GM19324 (cell line): ENCODE measurements at regions not wholly inside any gene's neighbourhood (a gene's known extent, or its start where the extent isn't known, plus 50 kb on each side); places are given as distances from the start of the nearest gene placed in this dataset.

Experiments
- ATAC-seq: cut with Tn5 transposase; IDR thresholded peaks from one replicate; pipeline ENCODE4 v1.9.1; 2021; ENCODE audit warnings: mild to moderate bottlenecking, moderate library complexity; ENCODE audit not compliant: unreplicated experiment, low FRiP score

DNA sequence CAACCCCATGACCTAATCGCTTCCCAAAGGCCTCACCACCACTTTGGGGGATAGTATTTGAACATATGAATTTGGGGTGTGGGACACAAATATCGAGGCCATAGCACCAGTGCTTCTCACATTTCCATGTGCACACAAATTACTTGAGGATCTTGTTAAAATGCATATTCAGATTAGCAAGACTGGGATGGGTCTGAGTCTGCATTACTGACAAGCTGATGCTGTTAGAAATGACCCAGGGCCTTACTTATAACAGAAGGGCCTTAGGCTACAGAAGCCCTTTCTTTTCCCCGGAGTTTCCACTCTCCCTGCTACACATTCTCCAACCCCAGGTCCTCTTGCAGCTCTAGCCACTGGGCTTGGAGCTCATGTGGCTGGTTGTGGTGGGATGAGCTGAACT is 141.5 kb upstream of the LRFN2 start:
- ATAC-seq = no peak

DNA sequence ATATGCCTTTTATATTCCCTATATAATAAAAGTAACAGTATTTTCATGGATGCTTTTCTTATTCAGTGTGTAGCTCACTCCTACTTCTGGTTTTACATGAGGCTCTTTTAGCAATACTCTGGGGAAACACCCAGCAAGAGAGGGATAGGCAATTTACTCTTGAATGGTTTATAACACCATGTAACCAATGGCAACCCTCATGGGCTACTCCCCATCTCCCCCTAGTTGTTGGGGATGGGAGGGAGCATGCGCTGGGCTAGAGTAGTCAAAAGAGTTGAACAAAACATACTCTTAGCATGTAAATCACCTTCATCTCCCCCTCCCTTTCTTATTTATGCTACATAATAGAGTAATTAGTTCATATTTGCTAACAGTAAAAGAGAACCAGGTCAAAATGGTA is 140.1 kb upstream of the LRFN2 start:
- ATAC-seq = no peak

DNA sequence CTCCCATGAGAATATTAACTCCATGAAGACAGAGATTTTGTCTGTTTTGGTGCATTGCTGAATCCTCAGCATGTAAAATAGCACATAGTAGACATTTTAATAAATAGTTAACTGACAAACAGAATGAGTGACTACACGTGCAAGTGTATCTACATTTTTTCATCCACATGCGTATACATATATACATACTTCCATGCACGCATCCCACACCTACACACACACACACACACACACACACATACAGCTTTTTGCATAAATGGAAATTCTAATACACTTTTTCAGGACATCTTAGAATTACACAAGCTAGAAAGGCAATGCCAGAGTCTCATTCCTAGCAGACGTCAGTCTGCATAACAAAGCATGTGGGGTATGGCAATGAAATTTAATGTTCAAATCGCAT is 139.7 kb upstream of the LRFN2 start:
- ATAC-seq = no peak

DNA sequence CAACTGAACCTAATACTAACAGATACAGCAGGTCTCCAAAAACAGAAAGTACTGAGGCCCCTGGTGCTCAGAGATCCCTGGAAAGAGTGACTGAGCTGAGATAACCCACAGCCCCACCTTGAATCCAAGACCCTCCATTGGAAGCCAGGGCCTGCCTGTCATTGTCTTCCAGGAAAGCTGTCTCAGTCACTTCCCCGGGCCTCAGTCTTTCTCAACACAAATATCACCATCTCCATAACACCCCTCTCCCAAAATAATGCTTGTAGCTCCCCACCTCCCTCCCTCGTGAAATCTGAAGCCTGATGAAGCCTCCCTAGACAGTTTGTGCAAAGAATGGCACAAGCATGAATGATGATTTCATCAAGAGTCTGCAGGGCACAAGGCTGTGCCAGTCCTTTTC is 138.2 kb upstream of the LRFN2 start:
- ATAC-seq = no peak

DNA sequence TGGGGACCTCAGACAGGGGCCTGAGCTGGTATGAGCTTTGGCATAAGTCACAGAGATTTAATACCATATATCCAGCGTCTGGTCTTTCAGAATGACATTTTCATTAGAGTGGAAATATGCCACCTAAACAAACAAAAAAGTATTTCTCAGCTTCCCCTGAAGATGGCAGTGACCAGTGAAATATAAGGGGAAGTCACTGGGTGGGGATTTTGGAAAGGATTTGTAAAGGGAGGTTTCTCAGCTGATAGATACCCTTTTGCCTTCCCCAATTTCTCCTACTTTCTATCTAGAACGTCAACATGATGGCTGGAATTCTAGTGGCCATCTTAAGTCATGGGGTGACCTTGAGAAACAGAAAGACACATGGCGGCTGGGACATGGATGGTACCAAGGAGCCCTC is 137.7 kb upstream of the LRFN2 start:
- ATAC-seq = no peak

DNA sequence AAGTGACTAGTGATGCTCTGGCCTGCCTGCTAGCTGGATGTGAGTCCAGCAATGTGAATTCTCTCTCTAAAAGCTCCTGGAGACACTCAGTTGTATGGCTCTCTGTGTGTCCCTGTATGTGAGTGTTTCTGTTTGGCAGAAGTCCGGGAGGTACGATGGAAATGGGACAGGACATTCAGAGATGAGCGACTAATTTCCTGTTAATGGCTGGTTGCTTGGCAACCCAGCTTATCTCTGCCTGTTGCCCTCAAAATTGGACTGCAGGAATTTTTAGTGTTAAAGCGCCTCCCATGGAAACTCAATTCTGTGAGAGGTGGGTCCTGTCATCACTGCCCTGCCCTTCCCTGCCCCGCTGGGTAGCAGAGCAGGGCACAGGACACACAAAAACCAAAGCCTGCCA is 136.8 kb upstream of the LRFN2 start:
- ATAC-seq = no peak

DNA sequence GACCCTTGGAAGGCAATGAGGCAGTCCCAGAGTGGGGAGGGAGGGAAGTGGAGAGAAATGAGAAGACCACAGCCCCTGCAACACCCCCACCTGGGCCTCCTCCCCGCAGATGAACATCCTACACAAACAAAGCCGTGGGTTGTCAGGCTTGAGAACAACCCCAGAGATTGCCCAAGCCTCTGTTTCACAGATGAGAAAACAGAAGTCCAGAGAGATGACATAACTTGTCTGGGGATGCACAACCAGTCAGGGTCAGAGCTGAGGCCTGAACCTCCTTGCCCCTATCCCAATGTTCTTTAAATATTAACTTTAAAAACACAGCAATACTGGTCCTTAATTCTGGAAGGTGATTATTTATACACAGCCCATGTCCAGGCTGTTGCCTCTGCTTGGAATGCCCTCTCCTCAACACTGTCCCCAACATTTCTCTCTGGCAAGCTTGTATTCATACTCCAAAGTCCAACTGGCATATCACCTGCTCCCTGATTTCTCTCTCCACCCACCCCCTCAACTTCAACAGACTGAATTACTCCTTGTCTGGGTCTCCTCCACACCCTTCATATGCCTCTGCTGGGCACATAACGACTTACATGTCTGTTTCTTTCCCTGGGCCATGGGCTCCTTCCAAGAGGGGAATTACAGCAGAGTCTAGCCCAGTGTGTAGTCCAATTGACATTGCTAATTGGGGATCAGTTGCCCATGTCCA is 135.5 kb upstream of the LRFN2 start:
- no peak for ATAC-seq

DNA sequence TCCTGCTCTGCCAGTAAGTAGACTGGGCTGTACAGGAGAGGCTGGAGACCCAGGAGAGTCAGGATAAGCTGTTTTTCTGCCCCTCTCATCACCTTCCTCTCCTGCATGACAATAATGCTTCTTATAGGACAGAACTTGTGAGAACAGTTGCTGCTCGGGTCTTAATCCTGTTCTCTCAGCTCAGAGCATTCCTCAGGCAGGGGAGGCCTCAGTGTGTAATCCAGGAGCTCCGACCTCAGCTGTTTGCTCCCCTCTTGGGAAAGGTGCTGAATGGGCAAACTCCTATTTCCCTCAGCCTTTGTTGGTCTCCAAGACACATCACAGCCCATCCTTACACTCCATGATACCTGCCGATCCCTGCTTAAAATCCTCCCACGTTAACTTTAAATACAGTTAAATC is 134.9 kb upstream of the LRFN2 start:
- no peak for ATAC-seq

DNA sequence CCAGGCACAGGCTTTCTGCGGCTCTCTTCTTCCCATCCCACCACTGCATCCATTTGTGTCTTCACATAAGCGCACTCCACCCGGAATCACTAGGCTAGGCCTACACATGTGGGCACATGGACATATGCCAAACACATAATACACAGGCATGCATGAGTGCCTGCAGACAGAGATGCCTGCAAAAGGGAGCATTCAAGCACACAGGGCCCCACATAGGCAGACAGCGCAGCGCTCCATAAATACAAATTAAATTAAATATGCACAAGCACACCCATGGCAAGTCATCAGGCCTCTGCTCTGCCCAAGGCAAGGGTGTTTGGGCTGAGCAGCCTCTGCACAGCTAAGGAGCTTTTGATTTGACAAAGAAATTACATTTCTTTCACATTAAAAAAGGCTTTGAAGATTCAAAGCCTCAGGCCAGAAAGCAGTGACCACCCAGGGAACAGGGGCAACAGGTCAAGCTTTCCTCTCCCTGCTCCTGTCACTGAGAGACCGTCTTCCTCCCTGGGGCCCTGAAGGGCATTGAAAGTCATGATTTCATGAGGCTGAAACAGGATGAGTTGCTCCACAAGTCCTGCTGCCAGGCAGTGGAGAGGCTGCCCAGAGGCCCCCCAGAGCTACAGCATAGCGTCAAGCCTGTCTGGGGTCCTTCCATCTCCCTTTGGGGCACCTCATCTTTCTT is 134.2 kb upstream of the LRFN2 start:
- ATAC-seq = no peak

DNA sequence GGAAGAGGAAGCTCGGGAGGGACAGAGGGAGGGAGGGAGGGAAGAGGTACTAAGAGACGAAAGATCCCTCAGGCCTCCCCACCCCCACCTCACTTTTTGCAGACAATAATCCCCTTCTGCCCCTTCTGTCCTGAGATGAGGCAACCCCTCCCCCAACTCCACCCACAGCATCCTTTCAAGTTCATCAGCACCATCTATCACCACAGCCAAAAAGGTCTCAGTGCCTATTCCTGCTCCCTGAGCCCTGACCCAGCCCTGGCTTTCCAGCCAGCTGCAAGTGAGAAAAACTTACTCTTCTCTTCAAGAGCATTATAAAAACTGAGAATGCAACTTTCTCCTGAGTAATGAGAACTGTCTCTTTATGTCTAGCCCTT is 133.2 kb upstream of the LRFN2 start:
- no peak for ATAC-seq

DNA sequence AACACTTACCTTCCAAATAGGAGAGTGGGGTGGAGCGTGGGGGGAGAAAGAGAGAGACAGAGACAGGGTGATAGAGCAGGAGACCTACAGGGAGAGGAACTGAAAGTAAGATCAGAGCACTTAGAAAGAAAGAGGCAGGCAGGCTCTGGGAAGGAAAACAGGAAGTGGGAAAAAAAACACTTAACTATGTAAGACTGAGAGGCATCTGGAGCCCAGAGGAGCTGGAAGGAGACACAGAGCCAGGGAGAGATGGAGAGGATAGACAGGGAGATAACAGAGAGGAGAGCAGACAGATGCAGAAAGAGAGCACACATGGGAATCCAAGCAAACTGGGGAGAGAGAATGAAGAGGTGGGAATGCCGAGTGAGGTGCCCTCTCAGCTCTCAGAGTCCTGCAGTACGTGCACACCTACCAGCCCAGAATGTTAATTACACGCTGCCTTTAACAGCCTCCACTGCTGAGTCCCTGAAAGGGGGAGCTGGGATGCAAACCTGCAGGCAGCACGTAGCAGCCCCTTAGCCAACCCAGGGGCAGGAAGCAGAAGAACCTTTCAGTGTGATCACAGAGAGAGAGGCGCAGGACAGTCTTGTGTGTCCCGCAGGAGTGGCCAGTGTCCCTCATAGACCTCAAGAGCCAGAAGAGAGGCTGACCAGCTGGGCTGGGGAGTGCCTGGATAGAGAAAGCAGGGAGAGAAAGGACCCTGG is 132.7 kb upstream of the LRFN2 start:
- no peak for ATAC-seq

DNA sequence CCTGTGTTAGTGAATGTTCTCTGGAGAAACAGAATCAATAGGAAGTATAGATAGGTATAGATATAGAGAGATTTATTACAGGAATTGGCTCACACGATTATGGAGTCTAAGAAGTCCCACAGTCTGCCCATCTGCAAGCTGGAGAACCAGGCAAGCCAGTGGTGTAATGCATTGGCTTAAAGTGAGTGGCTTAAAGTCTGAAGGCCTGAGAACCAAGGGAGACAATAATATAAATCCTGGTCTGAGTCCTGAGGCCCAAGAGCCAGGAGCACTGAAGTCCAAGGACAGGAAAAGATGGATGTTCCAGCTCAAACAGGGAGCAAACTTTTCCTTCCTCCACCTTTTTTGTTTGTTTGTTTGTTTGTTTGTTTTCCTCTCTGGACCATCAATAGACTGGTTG is 131.2 kb upstream of the LRFN2 start:
- ATAC-seq = no peak

DNA sequence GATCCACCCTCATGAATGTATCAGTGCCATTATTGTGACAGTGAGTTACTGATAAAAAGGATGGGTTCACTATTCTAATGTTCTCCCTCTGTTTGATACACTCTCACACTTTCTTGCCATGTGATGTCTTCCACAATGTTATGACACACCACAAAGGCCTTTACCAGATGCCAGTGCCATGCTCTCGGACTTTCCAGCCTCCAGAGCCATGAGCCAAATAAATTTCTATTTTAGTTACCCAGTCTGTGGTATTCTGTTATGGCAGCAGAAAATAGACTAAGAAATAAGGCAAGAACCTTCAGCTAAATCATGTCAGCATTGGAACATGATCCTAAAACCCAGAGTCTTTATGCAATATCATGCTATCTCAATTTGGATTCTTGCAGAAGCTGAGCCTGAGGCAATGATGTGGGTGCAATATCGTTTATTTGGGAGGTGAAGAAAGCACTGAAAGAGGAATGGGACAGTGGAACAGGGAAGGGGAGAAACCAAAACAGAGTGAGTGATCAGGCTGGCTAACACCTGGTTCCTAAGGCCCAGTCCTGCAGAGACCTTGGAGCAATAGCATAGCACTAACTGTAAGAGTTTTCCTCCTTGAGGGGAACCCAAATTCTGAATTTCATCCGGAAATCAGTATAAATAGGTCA is 130.4 kb upstream of the LRFN2 start:
- no peak for ATAC-seq

DNA sequence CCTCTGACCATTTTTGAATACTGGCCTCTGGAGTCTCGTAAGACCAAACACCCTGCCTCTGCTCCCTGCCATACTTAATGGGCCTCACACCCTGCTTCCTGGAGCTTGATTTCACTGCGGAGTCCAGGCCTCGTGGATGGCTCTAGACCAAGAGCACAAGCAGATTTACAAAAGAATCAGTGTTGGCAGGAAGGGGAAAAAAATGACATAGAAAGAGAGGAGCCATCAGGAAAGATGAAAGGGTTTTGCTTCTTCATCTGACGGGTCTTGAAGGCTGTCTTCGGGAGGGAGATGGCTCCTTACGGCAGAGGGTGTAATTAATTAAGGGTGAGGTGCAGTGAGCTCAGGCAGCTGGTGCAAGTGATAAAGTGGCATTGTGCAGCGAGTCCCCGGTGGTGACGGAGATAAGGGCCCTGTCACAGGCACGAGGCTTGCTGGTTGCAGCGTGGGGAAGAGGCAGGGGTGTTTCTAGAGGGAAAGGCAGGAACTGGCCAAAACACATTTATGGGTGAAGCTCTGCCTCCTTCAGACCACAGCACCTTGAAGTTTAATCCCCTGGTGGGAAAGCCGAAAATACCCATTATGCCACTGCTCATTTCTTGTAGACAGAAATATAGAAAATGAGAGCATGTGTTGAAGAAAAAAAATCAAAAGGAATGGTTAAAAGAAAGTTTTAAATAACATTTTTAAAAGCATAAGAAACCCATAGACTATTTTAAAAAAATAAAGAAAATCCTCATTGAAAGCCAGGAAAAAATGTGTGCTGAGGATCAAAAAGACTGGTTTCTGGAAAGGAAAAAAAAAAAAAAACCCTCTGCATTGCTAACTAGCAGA is 128.6 kb upstream of the LRFN2 start:
- no peak for ATAC-seq

DNA sequence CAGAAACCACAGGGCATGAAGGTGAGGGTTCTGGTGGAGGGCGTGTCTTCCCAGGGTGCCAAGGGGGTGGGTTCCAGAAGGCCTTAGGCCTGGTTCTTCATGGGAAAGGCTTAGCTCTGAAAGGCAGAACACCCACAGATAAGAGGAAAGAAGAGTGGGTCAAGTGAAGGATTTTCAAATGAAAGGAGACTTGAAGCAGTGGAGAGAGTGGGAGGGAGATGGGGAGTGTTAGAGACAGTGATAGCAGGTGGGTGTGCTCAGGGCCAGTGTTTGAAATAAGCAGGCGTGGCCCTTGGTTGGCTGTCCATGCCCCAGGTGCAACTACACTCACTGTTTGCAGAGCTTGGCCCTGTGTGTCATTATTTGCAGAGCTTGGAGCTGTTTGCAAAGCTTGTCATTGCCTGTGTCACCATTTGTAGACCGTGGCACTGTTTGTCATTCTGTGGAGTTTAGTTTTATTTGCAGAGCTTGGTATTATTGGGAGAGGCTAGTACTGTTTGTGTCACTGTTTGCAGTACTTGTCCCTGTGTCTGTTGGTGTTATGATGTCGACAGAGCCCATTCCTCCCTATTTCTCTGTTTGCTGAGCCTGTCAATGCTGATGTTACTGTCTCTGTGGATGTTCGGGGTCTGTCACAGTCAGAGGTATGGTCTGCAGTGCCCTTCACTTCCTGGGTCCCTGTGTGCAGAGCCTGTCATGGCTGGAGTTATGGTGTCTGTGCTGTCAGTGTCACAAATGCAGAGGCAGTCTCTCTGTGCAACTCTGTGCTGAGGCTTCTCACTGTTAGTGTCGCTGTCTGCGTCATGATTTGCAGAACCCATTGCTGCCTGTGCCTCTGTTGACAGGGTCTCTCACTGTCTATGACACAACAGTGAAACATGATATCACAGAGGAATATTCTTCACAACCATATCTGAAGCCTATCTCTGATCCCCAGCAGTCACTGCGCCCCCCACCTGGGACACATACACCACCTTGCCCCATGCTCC is 127.7 kb upstream of the LRFN2 start:
- ATAC-seq = no peak

DNA sequence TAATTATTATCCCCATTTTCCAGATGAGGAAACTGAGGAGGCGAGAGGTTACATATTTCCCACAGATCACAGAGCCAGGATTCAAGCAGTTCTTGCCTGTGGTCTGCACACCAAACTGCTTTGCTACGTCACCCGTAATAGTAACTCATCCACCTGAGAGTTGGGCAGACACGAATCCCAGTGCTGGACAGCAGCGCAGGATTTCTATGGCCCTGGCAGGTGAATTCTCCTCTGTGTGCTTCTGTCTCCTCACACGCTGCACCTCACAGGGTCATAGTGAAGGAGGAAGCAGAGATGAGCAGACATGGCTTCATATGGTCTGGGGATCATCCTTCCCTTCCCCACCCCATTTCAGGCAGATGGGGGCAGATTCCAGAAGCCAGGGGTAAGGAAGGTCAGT is 127.0 kb upstream of the LRFN2 start:
- no peak for ATAC-seq

DNA sequence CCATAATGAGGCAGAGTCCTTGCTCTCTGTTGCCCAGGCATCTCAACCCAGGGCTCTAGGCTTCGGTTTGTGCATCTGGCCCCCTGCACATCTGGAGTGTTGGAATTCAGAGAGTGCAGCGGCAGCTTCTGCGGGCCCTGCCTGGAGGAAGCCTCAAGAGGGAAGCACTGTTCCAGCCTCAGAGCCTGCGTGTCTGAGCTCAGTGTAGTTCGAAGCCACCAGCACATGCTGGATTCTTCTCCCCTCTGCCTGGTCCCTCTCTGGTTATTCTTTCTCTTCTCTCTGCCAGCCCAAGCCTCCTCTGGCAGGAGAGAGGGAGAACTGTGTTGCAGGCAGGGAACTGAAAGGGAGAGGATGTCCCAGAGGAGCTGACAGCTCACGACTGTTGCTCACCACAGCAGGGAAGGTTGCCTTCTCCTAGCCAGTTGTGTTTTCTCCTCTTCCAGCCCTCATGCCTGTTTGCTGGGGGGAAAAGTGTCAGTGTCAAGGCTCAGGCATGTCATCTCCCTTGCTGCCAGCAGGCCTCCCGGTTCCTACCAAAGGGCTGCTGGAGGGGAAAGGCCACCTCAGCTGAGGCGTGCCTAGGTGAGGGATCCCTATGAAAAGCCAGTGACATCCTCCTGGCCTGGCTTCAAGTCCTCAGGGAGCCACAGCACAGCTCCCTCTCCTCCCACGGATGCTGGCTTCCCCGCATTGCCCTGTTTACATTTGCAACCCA is 126.0 kb upstream of the LRFN2 start:
- ATAC-seq = no peak

DNA sequence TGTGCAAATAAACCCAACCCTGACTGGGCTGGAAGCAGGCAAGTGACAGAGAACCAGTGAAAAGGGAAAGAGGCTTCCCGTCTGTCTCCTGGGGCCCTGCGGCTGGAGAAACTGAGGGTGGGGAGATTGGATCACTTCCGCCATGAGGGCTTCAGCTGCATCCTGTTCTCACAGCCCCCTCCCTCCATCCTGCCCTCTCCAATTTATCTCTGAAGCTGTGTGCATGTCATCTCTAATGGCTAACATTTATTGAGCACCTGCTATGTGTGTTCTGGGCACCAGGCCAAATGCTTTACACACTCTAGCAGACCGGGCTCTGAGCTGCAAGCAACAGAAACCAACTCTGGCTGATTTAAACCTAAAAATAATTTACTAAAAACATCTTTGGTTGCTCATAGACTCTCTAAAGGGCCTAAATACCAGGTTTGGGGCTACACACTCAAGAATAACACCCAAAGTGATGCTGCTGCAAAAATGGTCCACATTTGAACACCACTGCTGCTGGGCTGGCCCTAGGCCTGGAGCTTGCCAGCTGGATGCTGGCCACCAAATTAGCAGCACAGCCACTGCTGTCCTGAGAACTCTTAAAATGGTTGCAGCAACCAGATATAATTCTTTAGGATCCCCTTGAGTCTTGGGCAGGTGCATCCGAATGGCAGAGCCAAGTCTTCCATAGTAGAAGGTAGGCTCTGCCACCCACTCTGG is 123.6 kb upstream of the LRFN2 start:
- ATAC-seq = no peak
